Vagina (tissue), 2 donors: ENCODE measurements at regions not wholly inside any gene's neighbourhood (a gene's known extent, or its start where the extent isn't known, plus 50 kb on each side); places are given as distances from the start of the nearest gene placed in this dataset.
"Not testable (repeated sequence)": the region's sequence is repeated elsewhere in the genome, so short reads cannot be mapped to it uniquely, and the experiment has no call there.

Experiments used
- POLR2A ChIP-seq, 2 donors: fragments of 450-650 bp; IDR thresholded peaks; one replicate each; pipeline ENCODE4 v1.6.1; 2017; ENCODE audit warnings: antibody characterized with exemption in 2 of 2, mild to moderate bottlenecking in 2 of 2, moderate library complexity in 2 of 2
- POLR2AphosphoS5 ChIP-seq, 2 donors: sonication (generic); formaldehyde crosslinking; IDR thresholded peaks; one replicate each; pipeline ENCODE4 v1.9.0; 2017; ENCODE audit warnings: antibody characterized with exemption in 2 of 2, mild to moderate bottlenecking in 2 of 2, low read depth in 1 of 2; ENCODE audit not compliant: insufficient read depth in 1 of 2
- TF ChIP-seq, protein P1 (sequence below), 3 experiments: fragments of 450-650 bp in 2 of 3; fragments of 200-600 bp in 1 of 3; sonication (generic) in 1 of 3; IDR thresholded peaks; one replicate each; pipeline ENCODE4 v1.5.1; 2017 to 2019; ENCODE audit warnings: antibody characterized with exemption in 3 of 3, mild to moderate bottlenecking in 2 of 3, moderate library complexity in 2 of 3

DNA sequence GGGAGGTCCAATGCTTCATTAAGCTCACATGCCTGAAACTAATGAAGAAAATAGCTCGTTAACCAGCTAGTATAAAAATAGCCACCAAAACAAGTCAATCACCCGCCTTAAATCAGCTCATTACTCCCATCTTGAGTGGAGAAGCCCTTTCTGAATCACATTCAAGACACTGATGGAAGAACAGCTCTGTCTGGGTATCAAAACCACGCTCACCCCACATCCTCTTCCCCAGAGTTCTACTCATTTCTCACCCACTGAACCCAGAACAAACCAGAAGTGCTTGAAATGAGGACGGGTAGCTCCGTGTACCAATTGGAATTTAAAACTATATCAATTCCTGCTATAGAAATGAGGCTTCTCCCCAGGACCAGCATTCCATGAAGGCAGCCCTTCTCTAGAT, 120.8 kb upstream of the CCZ1B start:
- TF ChIP-seq, protein P1, sequence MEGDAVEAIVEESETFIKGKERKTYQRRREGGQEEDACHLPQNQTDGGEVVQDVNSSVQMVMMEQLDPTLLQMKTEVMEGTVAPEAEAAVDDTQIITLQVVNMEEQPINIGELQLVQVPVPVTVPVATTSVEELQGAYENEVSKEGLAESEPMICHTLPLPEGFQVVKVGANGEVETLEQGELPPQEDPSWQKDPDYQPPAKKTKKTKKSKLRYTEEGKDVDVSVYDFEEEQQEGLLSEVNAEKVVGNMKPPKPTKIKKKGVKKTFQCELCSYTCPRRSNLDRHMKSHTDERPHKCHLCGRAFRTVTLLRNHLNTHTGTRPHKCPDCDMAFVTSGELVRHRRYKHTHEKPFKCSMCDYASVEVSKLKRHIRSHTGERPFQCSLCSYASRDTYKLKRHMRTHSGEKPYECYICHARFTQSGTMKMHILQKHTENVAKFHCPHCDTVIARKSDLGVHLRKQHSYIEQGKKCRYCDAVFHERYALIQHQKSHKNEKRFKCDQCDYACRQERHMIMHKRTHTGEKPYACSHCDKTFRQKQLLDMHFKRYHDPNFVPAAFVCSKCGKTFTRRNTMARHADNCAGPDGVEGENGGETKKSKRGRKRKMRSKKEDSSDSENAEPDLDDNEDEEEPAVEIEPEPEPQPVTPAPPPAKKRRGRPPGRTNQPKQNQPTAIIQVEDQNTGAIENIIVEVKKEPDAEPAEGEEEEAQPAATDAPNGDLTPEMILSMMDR (IDR thresholded peaks at IDR 0.05), result not testable (repeated sequence)
- TF ChIP-seq POLR2A (IDR thresholded peaks at IDR 0.05); POLR2AphosphoS5 (IDR thresholded peaks at IDR 0.05; ENCODE audit: insufficient read depth in 1 of 2, low read depth in 1 of 2): not testable (repeated sequence)
